HG02981 (cell line): ENCODE measurements at regions not wholly inside any gene's neighbourhood (a gene's known extent, or its start where the extent isn't known, plus 50 kb on each side); places are given as distances from the start of the nearest gene placed in this dataset.

Source experiments
- ATAC-seq: cut with Tn5 transposase; IDR thresholded peaks from one replicate; pipeline ENCODE4 v1.9.1; 2021; ENCODE audit warnings: mild to moderate bottlenecking, moderate library complexity; ENCODE audit not compliant: unreplicated experiment

GRCh38 chr6:151753581-151753980 lies 53.9 kb upstream of the ESR1 start:
- ATAC-seq, result no peak

DNA sequence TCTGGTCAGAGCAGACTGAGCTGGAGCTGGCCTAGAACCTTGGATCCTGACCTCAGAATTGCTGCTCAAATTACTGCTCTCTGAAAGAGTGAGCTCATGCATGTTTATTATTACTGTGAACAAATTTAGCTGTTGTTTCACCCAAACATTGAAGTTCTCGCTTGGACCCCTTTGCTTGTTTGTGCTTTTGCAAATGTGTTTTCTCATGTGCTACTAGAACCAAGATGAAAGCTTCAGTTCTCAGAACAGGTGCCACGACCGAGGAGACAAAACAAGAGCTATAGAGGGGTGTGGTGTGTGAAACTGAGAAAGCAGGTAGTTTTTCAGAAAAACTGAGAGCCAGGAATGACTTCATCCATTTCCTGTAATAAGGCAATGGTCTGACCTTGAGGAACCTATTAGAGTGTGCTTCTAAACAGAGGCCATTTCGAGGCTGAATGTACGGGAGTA lies 50.0 kb upstream of the ESR1 start:
- ATAC-seq, result peak; percentile 97
